IMR-90 (cell line): ENCODE measurements at regions not wholly inside any gene's neighbourhood (a gene's known extent, or its start where the extent isn't known, plus 50 kb on each side); places are given as distances from the start of the nearest gene placed in this dataset.

Source experiments
- ATAC-seq: fragments of 200-7000 bp; cut with Tn5 transposase; 2 replicates; pipeline ENCODE4 v1.9.1; 2020; ENCODE audit warnings: low read depth, mild to moderate bottlenecking, moderate library complexity
- BruUV-seq: library from RNA; stranded (reverse); fragments of 400-500 nt; replicated peaks from 2 replicates; lab custom pipeline; 2021; lab: Mats Ljungman, UMichigan
- CTCF ChIA-PET: fragments of 300-600 bp; formaldehyde crosslinking; extraction: SDS; loops from one replicate; lab custom pipeline; 2021; ENCODE audit warnings: antibody characterized with exemption; lab: Yijun Ruan, JAX
- POLR2A ChIA-PET: fragments of 300-600 bp; sonication (Branson Sonifier 250); formaldehyde crosslinking; loops from one replicate; lab custom pipeline; 2022; ENCODE audit warnings: antibody characterized with exemption; ENCODE audit not compliant: unreplicated experiment; lab: Charles Lee
- DNase-seq: peaks from one replicate; pipeline ENCODE4 v3.0.0; 2013
- H2AFZ ChIP-seq: replicated peaks from 2 replicates; pipeline ENCODE3; 2013; ENCODE audit warnings: low read length, mild to moderate bottlenecking; ENCODE audit not compliant: poor library complexity
- H2AK5ac ChIP-seq: 2 replicates; pipeline ENCODE4 v1.6.1; 2013; ENCODE audit warnings: low read depth, low read length, inconsistent platforms
- H2AK9ac ChIP-seq: replicated peaks from 2 replicates; pipeline ENCODE3; 2013; ENCODE audit warnings: mild to moderate bottlenecking, low read depth, low read length, moderate library complexity; ENCODE audit not compliant: poor library complexity
- H2BK120ac ChIP-seq: 2 replicates; pipeline ENCODE4 v1.6.1; 2013; ENCODE audit warnings: low read depth, low read length, inconsistent platforms
- H2BK15ac ChIP-seq: 3 replicates; pipeline ENCODE4 v1.6.1; 2013; ENCODE audit warnings: low read depth, low read length, inconsistent platforms
- H2BK20ac ChIP-seq: 2 replicates; pipeline ENCODE4 v1.6.1; 2013; ENCODE audit warnings: low read depth, mild to moderate bottlenecking, inconsistent platforms, low read length, moderate library complexity
- H2BK5ac ChIP-seq: 2 replicates; pipeline ENCODE4 v1.6.1; 2013; ENCODE audit warnings: mild to moderate bottlenecking, low read depth, low read length, inconsistent platforms; ENCODE audit not compliant: poor library complexity, severe bottlenecking
- H3K14ac ChIP-seq: replicated peaks from 2 replicates; pipeline ENCODE4 v1.6.1; 2013; ENCODE audit warnings: low read depth, low read length, inconsistent platforms
- H3K18ac ChIP-seq: 2 replicates; pipeline ENCODE4 v1.6.1; 2013; ENCODE audit warnings: low read depth, low read length, control low read depth
- H3K23ac ChIP-seq: 2 replicates; pipeline ENCODE4 v1.6.1; 2013; ENCODE audit warnings: low read depth, low read length, inconsistent platforms
- H3K27ac ChIP-seq: 2 replicates; pipeline ENCODE4 v1.5.1; 2013; ENCODE audit warnings: mild to moderate bottlenecking, control low read depth, low read length; ENCODE audit not compliant: insufficient read depth
- H3K27me3 ChIP-seq: 2 replicates; pipeline ENCODE4 v1.6.1; 2013; ENCODE audit warnings: low read length; ENCODE audit not compliant: control insufficient read depth, insufficient read depth
- H3K36me3 ChIP-seq: 2 replicates; pipeline ENCODE4 v1.6.1; 2013; ENCODE audit warnings: low read length, mixed read lengths; ENCODE audit not compliant: control insufficient read depth, insufficient read depth
- H3K4ac ChIP-seq: 2 replicates; pipeline ENCODE4 v1.6.1; 2013; ENCODE audit warnings: low read depth, low read length, inconsistent platforms
- H3K4me1 ChIP-seq: 2 replicates; pipeline ENCODE4 v1.6.1; 2013; ENCODE audit warnings: low read length, mixed read lengths; ENCODE audit not compliant: control insufficient read depth, insufficient read depth
- H3K4me2 ChIP-seq: 2 replicates; pipeline ENCODE4 v1.6.1; 2013; ENCODE audit warnings: low read depth, mild to moderate bottlenecking, control low read depth, low read length, moderate library complexity
- H3K4me3 ChIP-seq: 2 replicates; pipeline ENCODE4 v1.5.1; 2013; ENCODE audit warnings: low read depth, mild to moderate bottlenecking, control low read depth, low read length, moderate library complexity; ENCODE audit not compliant: insufficient read depth
- H3K56ac ChIP-seq: 2 replicates; pipeline ENCODE4 v1.6.1; 2013; ENCODE audit warnings: low read length, inconsistent platforms; ENCODE audit not compliant: insufficient read depth; ENCODE audit errors: extremely low read depth
- H3K79me1 ChIP-seq, 2 experiments: 2 replicates each; pipeline ENCODE4 v1.6.1; 2013; ENCODE audit warnings: low read length in 2 of 2, inconsistent platforms in 1 of 2, low read depth in 1 of 2
- H3K9ac ChIP-seq: 2 replicates; pipeline ENCODE4 v1.6.1; 2013; ENCODE audit warnings: low read depth, low read length, control low read depth
- H3K9me1 ChIP-seq: 2 replicates; pipeline ENCODE4 v1.6.1; 2013; ENCODE audit warnings: low read length, inconsistent platforms; ENCODE audit not compliant: insufficient read depth
- H3K9me3 ChIP-seq: 2 replicates; pipeline ENCODE4 v1.6.1; 2013; ENCODE audit warnings: low read length; ENCODE audit not compliant: control insufficient read depth, insufficient read depth
- H4K20me1 ChIP-seq: 2 replicates; pipeline ENCODE4 v1.6.1; 2013; ENCODE audit warnings: low read length, inconsistent platforms; ENCODE audit not compliant: insufficient read depth
- H4K5ac ChIP-seq: 2 replicates; pipeline ENCODE4 v1.6.1; 2013; ENCODE audit warnings: mild to moderate bottlenecking, low read depth, low read length, control low read depth
- H4K8ac ChIP-seq, 2 experiments: 2 replicates each; pipeline ENCODE4 v1.6.1; 2013; ENCODE audit warnings: low read depth in 2 of 2, low read length in 2 of 2, control low read depth in 1 of 2, inconsistent platforms in 1 of 2
- H4K91ac ChIP-seq: 2 replicates; pipeline ENCODE4 v1.6.1; 2013; ENCODE audit warnings: low read depth, low read length, inconsistent platforms; ENCODE audit not compliant: insufficient read depth
- BHLHE40 ChIP-seq: fragments of 150-350 bp; IDR thresholded peaks from 2 replicates; pipeline ENCODE4 v1.6.1; 2016; ENCODE audit warnings: mild to moderate bottlenecking, low read depth, low read length
- CEBPB ChIP-seq: IDR thresholded peaks from 2 replicates; pipeline ENCODE4 v1.6.1; 2012; ENCODE audit warnings: low read depth, low read length, improper control_type of control experiment
- CHD1 ChIP-seq: IDR thresholded peaks from 2 replicates; pipeline ENCODE4 v1.6.1; 2012; ENCODE audit warnings: low read depth, low read length, improper control_type of control experiment
- FOS ChIP-seq: fragments of 150-350 bp; IDR thresholded peaks from 2 replicates; pipeline ENCODE4 v1.6.1; 2016; ENCODE audit warnings: low read depth, low read length
- MAFK ChIP-seq: IDR thresholded peaks from 2 replicates; pipeline ENCODE4 v1.6.1; 2012; ENCODE audit warnings: low read depth, low read length, improper control_type of control experiment
- MAZ ChIP-seq: IDR thresholded peaks from 2 replicates; pipeline ENCODE4 v1.6.1; 2012; ENCODE audit warnings: low read depth, mild to moderate bottlenecking, low read length, improper control_type of control experiment, moderate library complexity, borderline replicate concordance
- MXI1 ChIP-seq: IDR thresholded peaks from 2 replicates; pipeline ENCODE4 v1.6.1; 2012; ENCODE audit warnings: low read depth, mild to moderate bottlenecking, low read length, moderate library complexity, borderline replicate concordance
- NFE2L2 ChIP-seq: fragments of 150-350 bp; IDR thresholded peaks from 2 replicates; pipeline ENCODE4 v1.6.1; 2016; ENCODE audit warnings: low read depth, mild to moderate bottlenecking, low read length
- POLR2A ChIP-seq: IDR thresholded peaks from 2 replicates; pipeline ENCODE4 v1.6.1; 2012; ENCODE audit warnings: mild to moderate bottlenecking, low read depth, low read length
- RAD21 ChIP-seq: IDR thresholded peaks from 2 replicates; pipeline ENCODE4 v1.6.1; 2012; ENCODE audit warnings: low read length, improper control_type of control experiment
- RCOR1 ChIP-seq: IDR thresholded peaks from 2 replicates; pipeline ENCODE4 v1.6.1; 2012; ENCODE audit warnings: mild to moderate bottlenecking, low read length, improper control_type of control experiment; ENCODE audit not compliant: insufficient replicate concordance
- RFX5 ChIP-seq: IDR thresholded peaks from 2 replicates; pipeline ENCODE4 v1.8.0; 2012; ENCODE audit warnings: low read depth, mild to moderate bottlenecking, low read length, moderate library complexity
- SMC3 ChIP-seq: fragments of 150-350 bp; IDR thresholded peaks from 2 replicates; pipeline ENCODE4 v1.6.1; 2016; ENCODE audit warnings: low read depth, mild to moderate bottlenecking, antibody characterized with exemption, low read length, moderate library complexity
- WGBS, 2 experiments: methylation state at CpG; one replicate each; pipeline versions ENCODE4 v1.1.5 to v1.1.7; 2013; ENCODE audit warnings: missing lambda C conversion rate in 2 of 2; ENCODE audit not compliant: insufficient read length in 1 of 2; ENCODE audit errors: extremely low coverage in 2 of 2; 5-methylcytosine and 5-hydroxymethylcytosine counted together
- dilution Hi-C: fragments of 300-500 bp; cut with HindIII; formaldehyde crosslinking; loops from one replicate; pipeline ENCODE4 v1.14.3; 2018; ENCODE audit warnings: low sequenced_read_pairs; ENCODE audit not compliant: unreplicated experiment
- in situ Hi-C: fragments of 300-500 bp; cut with MboI; formaldehyde crosslinking; loops from 3 replicates; pipeline ENCODE4 v1.14.3; 2019; ENCODE audit warnings: low sequenced_read_pairs, inconsistent platforms, mixed read lengths
- intact Hi-C: fragments of 100-400 bp; cut with micrococcal nuclease; formaldehyde crosslinking; loops from 2 replicates; pipeline ENCODE4 v1.10.0; 2022
- TF ChIP-seq, protein P1 (sequence below): conservative IDR thresholded peaks from 2 replicates; pipeline ENCODE4 v1.5.1; 2012; ENCODE audit warnings: mild to moderate bottlenecking, low read depth, low read length, improper control_type of control experiment
- TF ChIP-seq, protein P2 (sequence below): fragments of 150-350 bp; IDR thresholded peaks from 2 replicates; pipeline ENCODE4 v1.6.1; 2016; ENCODE audit warnings: low read depth, mild to moderate bottlenecking, low read length, moderate library complexity, borderline replicate concordance
- TF ChIP-seq, protein P3 (sequence below): fragments of 150-350 bp; IDR thresholded peaks from 2 replicates; pipeline ENCODE4 v1.6.1; 2017; ENCODE audit warnings: mild to moderate bottlenecking, antibody characterized with exemption, low read length, low read depth

DNA sequence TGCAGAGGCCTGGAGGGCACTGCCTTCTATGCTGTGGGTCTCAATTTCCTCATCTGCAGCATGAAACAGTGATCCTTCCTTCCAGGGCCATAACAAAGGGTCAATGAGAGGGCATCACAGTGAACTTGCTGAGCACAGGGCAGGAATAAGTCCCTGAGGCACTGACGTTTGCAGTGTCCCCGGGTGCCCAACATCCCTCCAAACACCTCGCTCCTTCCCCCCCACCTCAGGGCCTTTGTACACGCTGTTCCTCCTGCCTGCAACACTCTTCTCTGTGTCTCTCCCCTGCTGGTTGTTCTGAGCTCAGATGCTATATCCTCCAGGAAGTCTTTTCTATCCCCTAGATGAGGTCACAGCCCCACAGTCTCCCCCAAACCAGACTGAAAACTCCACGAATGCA is 59.7 kb upstream of the TCF20 start:
- TF ChIP-seq BHLHE40 (no peak), CHD1 (no peak), CEBPB (no peak), RFX5 (no peak), RCOR1 (no peak), SMC3 (no peak), POLR2A (no peak), MAZ (no peak), NFE2L2 (no peak), MAFK (no peak), FOS (no peak), RAD21 (no peak), MXI1 (no peak)
- TF ChIP-seq, protein P1, sequence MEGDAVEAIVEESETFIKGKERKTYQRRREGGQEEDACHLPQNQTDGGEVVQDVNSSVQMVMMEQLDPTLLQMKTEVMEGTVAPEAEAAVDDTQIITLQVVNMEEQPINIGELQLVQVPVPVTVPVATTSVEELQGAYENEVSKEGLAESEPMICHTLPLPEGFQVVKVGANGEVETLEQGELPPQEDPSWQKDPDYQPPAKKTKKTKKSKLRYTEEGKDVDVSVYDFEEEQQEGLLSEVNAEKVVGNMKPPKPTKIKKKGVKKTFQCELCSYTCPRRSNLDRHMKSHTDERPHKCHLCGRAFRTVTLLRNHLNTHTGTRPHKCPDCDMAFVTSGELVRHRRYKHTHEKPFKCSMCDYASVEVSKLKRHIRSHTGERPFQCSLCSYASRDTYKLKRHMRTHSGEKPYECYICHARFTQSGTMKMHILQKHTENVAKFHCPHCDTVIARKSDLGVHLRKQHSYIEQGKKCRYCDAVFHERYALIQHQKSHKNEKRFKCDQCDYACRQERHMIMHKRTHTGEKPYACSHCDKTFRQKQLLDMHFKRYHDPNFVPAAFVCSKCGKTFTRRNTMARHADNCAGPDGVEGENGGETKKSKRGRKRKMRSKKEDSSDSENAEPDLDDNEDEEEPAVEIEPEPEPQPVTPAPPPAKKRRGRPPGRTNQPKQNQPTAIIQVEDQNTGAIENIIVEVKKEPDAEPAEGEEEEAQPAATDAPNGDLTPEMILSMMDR, result no peak
- TF ChIP-seq, protein P2, sequence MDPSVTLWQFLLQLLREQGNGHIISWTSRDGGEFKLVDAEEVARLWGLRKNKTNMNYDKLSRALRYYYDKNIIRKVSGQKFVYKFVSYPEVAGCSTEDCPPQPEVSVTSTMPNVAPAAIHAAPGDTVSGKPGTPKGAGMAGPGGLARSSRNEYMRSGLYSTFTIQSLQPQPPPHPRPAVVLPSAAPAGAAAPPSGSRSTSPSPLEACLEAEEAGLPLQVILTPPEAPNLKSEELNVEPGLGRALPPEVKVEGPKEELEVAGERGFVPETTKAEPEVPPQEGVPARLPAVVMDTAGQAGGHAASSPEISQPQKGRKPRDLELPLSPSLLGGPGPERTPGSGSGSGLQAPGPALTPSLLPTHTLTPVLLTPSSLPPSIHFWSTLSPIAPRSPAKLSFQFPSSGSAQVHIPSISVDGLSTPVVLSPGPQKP, result no peak
- TF ChIP-seq, protein P3, sequence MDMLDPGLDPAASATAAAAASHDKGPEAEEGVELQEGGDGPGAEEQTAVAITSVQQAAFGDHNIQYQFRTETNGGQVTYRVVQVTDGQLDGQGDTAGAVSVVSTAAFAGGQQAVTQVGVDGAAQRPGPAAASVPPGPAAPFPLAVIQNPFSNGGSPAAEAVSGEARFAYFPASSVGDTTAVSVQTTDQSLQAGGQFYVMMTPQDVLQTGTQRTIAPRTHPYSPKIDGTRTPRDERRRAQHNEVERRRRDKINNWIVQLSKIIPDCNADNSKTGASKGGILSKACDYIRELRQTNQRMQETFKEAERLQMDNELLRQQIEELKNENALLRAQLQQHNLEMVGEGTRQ, result no peak
- ChIA-PET CTCF (no interaction called here), POLR2A (no interaction called here)
- Histone ChIP-seq H4K8ac (no peak overlapping the region), H3K14ac (no peak overlapping the region), H4K91ac (no peak overlapping the region), H3K4ac (no peak overlapping the region), H3K4me1 (no peaks in the 10 kb centered on the region), H3K4me3 (no peak overlapping the region), H3K18ac (no peak overlapping the region), H2BK5ac (no peak overlapping the region), H2AK9ac (no peak overlapping the region), H2BK15ac (no peak overlapping the region), H4K20me1 (no peaks in the 10 kb centered on the region), H2BK20ac (no peak overlapping the region), H3K23ac (no peak overlapping the region), H3K27ac (no peak overlapping the region), H3K56ac (no peak overlapping the region), H2BK120ac (no peak overlapping the region), H3K4me2 (no peak overlapping the region), H2AK5ac (no peak overlapping the region), H4K5ac (no peak overlapping the region), H3K79me1 (no peaks in the 10 kb centered on the region), H3K9ac (no peak overlapping the region), H3K36me3 (no peaks in the 10 kb centered on the region), H2AFZ (peak overlapping the region; percentile 5), H3K9me1 (no peaks in the 10 kb centered on the region), H3K27me3 (peaks cover 13% of the 10 kb centered on the region), H3K9me3 (no peaks in the 10 kb centered on the region)
- intact Hi-C loops (no loop called here), in situ Hi-C loops (no loop called here), dilution Hi-C loops (no loop called here)
- 100% methylated on average over 2 of the region's 5 CpGs; no CpG with 5 or more reads in 1 of the 2 experiments for WGBS, 2 experiments
- no TSS peak for BruUV-seq
- ATAC-seq, result no peak
- no peak for DNase-seq
